ENCODE measurements at regions not wholly inside any gene's neighbourhood (a gene's known extent, or its start where the extent isn't known, plus 50 kb on each side); places are given as distances from the start of the nearest gene placed in this dataset.

GRCh38 chr9:105887679-105888078 is 193.3 kb downstream of the TMEM38B start:
- no peak for TF ChIP-seq POLR2A (IDR thresholded peaks at IDR 0.05)
- TF ChIP-seq, protein P1, sequence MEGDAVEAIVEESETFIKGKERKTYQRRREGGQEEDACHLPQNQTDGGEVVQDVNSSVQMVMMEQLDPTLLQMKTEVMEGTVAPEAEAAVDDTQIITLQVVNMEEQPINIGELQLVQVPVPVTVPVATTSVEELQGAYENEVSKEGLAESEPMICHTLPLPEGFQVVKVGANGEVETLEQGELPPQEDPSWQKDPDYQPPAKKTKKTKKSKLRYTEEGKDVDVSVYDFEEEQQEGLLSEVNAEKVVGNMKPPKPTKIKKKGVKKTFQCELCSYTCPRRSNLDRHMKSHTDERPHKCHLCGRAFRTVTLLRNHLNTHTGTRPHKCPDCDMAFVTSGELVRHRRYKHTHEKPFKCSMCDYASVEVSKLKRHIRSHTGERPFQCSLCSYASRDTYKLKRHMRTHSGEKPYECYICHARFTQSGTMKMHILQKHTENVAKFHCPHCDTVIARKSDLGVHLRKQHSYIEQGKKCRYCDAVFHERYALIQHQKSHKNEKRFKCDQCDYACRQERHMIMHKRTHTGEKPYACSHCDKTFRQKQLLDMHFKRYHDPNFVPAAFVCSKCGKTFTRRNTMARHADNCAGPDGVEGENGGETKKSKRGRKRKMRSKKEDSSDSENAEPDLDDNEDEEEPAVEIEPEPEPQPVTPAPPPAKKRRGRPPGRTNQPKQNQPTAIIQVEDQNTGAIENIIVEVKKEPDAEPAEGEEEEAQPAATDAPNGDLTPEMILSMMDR (IDR thresholded peaks at IDR 0.05): no peak

Measured in lower leg skin (tissue), 3 donors.